GM21737 (cell line): ENCODE measurements at regions not wholly inside any gene's neighbourhood (a gene's known extent, or its start where the extent isn't known, plus 50 kb on each side); places are given as distances from the start of the nearest gene placed in this dataset.

ENCODE experiments used
- ATAC-seq: cut with Tn5 transposase; IDR thresholded peaks from one replicate; pipeline ENCODE4 v1.9.1; 2021; ENCODE audit warnings: mild to moderate bottlenecking, moderate library complexity; ENCODE audit not compliant: unreplicated experiment

GRCh38 chr16:13550254-13550653 lies 369.7 kb upstream of the ERCC4 start:
- ATAC-seq: no peak

DNA sequence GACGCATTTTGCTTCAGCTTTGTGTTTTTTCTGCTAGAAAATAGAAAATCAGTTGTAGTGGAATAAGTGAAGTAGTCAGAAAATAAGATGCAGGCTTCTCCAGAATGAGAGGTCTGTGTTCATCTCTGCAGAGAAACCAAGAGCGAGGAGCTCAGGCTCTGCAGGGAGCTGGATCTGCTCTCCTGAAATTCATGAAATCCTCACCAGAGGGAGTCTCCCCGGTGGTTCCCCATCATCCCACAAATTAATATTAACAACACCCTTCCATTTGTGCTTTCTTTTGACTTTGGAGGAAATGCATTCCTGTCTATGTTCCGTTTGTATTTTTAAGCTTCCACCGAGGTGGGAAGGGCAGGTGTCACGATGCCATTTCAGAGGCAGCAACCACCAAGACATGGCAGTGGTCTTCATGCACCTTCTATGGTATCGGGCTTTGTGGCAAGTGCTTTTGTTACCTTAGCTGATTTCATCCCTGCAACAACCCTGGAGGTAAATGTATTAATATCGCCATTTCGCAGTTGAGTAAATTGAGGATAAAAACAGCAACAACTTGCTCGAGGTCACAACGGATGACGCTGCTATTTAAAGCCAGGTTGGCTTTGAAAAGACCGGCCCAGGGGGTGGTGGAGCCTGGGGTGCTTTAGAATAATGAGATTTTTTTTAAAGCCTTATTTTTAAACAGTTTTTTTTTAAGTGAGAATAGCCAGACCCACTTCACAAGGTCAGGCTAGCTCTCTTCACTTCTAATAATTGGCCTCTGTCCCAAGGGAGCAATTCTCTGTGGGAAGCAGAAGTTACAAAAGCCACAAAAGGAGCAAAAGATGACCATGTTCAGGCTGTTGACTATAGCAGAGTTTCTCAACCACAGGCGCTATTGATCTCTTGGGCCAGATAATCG lies 367.6 kb upstream of the ERCC4 start:
- no peak for ATAC-seq

GRCh38 chr16:13552960-13553257 lies 367.0 kb upstream of the ERCC4 start:
- no peak for ATAC-seq

DNA sequence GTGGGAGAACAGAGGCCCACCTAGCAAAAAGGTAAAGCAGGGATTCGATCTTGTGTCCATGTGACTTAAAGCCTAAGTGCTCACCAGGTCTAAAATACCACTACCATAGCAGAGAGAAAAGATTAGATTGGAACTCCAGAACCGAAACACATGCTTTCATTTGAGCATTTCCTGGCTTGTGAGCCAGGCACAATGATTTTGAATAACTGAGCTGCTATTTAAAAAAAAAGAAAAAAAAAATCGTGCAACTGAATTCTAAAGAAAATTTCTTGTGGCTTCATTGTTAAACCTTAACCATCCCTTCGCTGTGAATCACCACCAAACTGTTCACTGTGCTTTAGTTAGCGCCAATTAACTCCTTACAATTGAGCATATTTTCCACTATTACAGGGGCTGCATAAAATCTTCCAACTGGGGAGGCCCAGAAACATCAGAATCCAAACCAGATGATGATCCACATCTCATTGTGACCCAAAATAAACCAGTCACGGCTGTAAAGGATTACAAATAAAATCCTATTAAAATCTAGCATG lies 366.4 kb upstream of the ERCC4 start:
- no peak for ATAC-seq

DNA sequence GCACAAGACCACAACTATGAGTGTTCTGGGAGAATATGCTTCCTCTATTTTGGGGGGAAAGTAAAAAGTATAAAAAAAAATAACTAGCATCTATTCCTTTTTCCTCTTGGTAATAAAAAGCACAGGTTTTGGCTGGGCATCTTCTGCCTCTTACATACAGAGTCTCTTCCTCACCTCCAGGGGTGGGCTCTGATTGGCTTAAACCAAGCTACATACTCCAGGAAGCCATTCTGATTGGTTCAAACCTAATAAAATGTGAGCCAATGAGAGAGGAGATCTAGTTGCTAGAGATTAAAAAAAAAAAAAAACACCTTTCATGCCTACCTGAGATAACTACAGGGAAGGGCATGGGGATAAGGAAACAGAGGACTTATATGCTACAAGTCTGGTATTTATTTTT lies 365.9 kb upstream of the ERCC4 start:
- no peak for ATAC-seq

DNA sequence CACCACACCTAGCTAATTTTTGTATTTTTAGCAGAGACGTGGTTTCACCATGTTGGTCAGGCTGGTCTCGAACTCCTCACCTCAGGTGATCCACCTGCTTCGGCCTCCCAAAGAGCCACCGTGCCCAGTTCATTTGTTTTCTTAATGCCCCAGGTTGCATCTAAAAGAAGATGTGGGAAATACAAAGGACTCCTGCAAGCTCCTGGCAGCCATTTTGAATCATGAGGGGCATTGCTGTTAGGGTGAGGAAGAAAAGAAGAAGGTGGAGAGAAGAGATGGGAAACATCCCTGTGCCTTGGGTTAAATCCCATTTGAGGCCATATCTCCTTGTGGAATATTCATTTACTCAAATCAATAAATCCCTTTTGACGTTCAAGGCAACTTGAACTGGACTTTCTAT lies 365.3 kb upstream of the ERCC4 start:
- no peak for ATAC-seq

DNA sequence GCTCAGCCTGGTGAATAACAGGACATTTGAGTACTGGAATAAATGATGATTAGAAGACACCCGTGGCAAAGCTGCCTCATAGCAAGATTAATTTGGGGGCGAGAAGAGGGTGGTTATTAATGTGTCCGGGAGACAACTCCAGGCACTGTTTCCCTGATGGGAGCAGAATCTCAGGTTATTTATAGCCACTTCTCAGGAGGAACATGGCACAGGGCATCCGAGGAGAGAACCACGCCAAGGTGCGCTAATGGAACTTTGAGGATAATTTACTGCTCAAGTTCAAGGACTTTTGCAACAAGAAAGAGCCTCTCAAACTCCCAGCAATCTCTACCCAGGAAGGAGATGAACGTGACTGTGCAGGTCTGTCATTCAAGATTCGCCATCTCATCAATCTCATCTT lies 362.5 kb upstream of the ERCC4 start:
- no peak for ATAC-seq

- no peak for ATAC-seq
These were observed 361.2 kb upstream of the ERCC4 start for GRCh38 chr16:13558752-13559151.

DNA sequence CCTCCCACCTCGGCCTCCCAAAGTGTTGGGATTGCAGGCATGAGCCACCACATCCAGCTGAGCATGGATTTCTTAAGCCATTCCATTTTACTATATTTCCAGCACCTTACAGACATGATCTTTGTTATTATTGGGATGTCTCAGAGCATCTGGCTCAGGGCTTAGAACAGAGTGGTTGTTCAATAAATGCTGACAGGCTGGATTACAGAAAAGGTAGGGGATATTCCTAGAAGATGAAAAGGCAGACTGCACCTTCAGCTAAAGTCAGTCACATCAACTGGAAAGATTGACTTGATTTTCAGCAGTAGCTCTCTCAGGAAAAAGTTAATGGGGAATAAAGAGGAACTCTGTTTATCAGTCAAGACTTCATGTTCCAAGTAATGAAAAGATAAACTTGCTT lies 360.3 kb upstream of the ERCC4 start:
- ATAC-seq: no peak

GRCh38 chr16:13560151-13560550 lies 359.8 kb upstream of the ERCC4 start:
- no peak for ATAC-seq

DNA sequence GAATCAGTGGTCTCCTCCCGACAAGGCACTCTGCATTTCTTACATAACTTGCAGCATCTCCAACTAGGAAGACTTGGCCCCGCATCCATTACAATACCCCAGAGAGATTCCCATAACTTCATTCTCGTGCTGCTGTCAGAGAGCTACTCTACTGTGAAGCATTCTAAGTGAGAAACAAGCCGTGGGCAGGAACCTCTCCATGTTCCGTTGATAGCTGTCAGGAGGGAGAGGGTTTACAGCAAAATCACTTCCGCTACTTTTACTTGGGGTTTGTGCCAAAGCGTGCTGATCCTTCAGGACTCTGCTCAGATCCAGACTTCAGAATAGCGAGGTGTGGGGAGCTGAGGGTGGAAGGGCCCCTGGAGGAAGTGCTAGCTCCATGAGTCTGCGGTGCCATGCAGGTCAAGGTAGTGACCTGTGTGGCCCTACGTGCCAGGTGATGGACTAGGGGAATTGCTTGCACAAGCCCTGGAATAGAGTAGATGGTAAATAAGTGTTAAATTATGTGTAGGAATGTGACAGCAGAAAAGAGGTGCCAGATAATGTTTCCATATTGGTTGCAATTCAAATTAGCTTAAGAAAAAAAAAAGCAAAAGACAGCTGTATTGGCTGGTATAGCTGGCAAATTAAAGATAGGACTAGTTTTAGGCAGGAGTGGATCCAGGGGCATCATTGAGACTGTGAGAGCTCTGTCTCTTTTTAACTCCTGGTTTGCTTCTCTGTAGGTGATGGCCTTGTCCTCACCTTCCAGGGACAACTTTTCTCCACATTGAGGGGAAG lies 358.5 kb upstream of the ERCC4 start:
- no peak for ATAC-seq

DNA sequence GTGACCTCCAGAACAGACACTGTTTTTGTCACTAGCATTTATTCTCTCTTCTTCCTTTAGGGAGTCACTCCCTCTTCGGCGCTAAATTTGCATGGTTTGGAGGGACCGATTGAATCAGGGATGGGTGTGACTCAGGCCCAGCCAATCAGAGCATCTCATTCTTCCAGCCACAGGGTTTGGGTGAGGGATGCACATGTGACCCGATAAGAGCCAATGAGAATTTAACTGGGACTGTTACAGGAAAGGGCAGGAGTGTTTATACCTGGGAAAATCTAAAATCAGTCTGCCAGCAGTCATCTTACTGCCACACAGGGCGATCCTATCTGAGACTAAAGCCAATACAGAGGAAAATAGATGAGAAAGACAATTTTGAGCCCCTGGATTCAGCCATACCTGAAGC lies 351.2 kb upstream of the ERCC4 start:
- no peak for ATAC-seq

- ATAC-seq: no peak
These were observed 350.0 kb upstream of the ERCC4 start for GRCh38 chr16:13569986-13570385.

DNA sequence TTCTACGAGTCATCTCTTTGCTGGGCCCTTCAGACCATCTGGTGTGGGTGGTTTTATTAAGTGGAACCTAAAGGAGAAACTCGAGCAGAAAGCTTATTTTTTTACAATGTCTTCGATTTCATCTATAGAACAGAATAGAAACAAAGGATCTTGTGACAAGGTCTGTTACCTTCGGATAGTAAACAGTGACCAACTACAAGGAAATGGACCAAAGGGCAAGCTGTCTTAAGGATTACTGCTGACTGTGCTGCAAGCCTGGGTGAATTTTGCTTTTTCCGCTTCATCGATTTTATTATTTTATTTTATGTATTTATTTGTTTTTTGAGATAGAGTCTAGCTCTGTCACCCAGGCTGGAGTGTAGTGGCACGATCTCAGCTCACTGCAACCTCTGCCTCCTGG lies 348.9 kb upstream of the ERCC4 start:
- no peak for ATAC-seq

DNA sequence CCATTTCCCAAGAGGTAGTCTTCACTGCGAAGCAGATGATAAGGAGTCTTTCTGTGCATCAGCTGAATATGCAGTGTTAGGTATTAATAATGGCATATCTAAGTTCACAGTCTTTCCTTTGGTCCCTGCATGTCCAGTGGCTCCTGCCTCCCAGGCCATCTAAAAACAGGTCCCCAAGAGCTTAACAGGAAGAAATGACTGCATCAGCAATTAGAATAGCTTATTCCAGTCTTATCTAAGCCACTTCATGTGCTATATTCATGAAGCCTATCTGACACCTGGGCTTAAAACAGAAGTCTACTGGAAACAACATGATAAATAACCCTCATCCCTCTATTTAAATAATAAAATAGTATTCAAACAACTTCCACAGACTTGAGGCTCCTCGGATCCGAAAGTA lies 346.1 kb upstream of the ERCC4 start:
- no peak for ATAC-seq

- no peak for ATAC-seq
These were observed 333.9 kb upstream of the ERCC4 start for GRCh38 chr16:13586051-13586450.

GRCh38 chr16:13587181-13587580 lies 332.8 kb upstream of the ERCC4 start:
- no peak for ATAC-seq

GRCh38 chr16:13594823-13595222 lies 325.1 kb upstream of the ERCC4 start:
- no peak for ATAC-seq

GRCh38 chr16:13606804-13607203 lies 313.1 kb upstream of the ERCC4 start:
- no peak for ATAC-seq

DNA sequence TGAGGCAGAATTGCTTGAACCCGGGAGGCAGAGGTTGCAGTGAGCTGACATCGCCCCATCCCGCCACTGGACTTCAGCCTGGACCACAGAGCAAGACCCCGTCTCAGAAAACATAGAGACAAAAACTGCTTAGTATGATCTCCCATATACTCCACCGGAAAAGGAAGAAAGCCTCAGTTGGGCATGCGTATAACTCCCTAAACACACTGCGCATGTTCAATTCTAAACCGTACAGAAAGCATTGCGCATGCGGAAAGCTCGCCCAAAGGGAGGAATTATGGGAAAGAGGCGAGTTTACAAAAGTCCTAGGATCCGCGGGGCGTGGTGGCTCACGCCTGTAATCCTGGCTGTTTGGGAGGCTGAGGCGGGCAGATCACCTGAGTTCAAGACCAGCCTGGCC lies 312.7 kb upstream of the ERCC4 start:
- ATAC-seq: no peak

DNA sequence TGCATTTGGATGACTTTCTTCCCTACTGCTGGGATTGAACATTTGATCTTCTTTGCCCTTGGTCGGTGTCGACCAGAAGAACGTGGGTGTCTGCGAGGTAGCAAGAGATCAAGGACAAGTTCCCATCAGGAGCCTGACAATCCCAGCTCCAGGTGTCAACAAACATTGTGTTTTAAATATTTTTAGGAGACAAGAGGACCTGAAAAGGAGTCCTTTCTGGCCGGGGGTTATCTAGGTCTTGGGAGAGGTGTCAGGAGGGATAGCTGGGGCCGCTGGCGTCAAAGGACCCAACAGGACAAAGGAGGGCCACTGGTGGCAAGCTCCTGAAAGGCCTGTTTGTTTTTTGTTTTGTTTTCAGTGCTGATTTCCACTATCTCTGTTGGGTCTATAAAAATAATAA lies 308.4 kb upstream of the ERCC4 start:
- ATAC-seq: no peak

GRCh38 chr16:13612623-13613022 lies 307.3 kb upstream of the ERCC4 start:
- ATAC-seq: no peak
